HCT116 (cell line): ENCODE measurements at regions not wholly inside any gene's neighbourhood (a gene's known extent, or its start where the extent isn't known, plus 50 kb on each side); places are given as distances from the start of the nearest gene placed in this dataset.

Source experiments
- CEBPB ChIP-seq: IDR thresholded peaks from 2 replicates; pipeline ENCODE4 v1.6.1; 2012; ENCODE audit warnings: low read depth
- CTCF ChIP-seq, 3 experiments: fragments of 200-600 bp in 1 of 3; sonication (generic) in 1 of 3; IDR thresholded peaks in 2 of 3; conservative IDR thresholded peaks in 1 of 3; 2 replicates each; pipeline ENCODE4 v1.5.1; 2012 to 2017; ENCODE audit warnings: low read depth in 2 of 3, low read length in 2 of 3, antibody characterized with exemption in 1 of 3, borderline replicate concordance in 1 of 3, control low read depth in 1 of 3, mild to moderate bottlenecking in 1 of 3, mixed read lengths in 1 of 3, mixed run types in 1 of 3, moderate library complexity in 1 of 3; ENCODE audit not compliant: insufficient read depth in 1 of 3
- EZH2 ChIP-seq: fragments of 200-600 bp; sonication (generic); IDR thresholded peaks from 2 replicates; pipeline ENCODE4 v1.6.1; 2017; ENCODE audit warnings: antibody characterized with exemption, mixed run types
- POLR2A ChIP-seq: IDR thresholded peaks from 2 replicates; pipeline ENCODE4 v1.7.0; 2011; ENCODE audit warnings: borderline replicate concordance; ENCODE audit not compliant: insufficient read depth, insufficient read length; ENCODE audit errors: extremely low read depth
- SRF ChIP-seq: IDR thresholded peaks from 2 replicates; pipeline ENCODE4 v1.6.1; 2012; ENCODE audit warnings: low read depth
- TF ChIP-seq, protein P1 (sequence below): IDR thresholded peaks from 2 replicates; pipeline ENCODE4 v1.6.1; 2012

- TF ChIP-seq CTCF (IDR thresholded peaks at IDR 0.05 in 2 of 3, conservative IDR thresholded peaks at IDR 0.05 in 1 of 3; ENCODE audit: borderline replicate concordance in 1 of 3, insufficient read depth in 1 of 3, low read depth in 2 of 3, low read length in 2 of 3), result no peak
- TF ChIP-seq POLR2A, result no peak
- TF ChIP-seq, protein P1, sequence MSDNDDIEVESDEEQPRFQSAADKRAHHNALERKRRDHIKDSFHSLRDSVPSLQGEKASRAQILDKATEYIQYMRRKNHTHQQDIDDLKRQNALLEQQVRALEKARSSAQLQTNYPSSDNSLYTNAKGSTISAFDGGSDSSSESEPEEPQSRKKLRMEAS, result no peak
- TF ChIP-seq EZH2, result no peak
- TF ChIP-seq CEBPB, result no peak
- TF ChIP-seq SRF, result no peak
Observed at GRCh38 chr1:199868777-199869176, 158.7 kb upstream of the NR5A2 start.
